SK-N-MC (cell line): ENCODE measurements at regions not wholly inside any gene's neighbourhood (a gene's known extent, or its start where the extent isn't known, plus 50 kb on each side); places are given as distances from the start of the nearest gene placed in this dataset.

Experiments
- EZH2 ChIP-seq: fragments of 200-600 bp; sonication (generic); IDR thresholded peaks from one replicate; pipeline ENCODE4 v1.6.1; 2017; ENCODE audit warnings: antibody characterized with exemption
- POLR2AphosphoS5 ChIP-seq: IDR thresholded peaks from 2 replicates; pipeline ENCODE4 v1.6.1; 2012; ENCODE audit warnings: mild to moderate bottlenecking, low read depth, low read length, borderline replicate concordance

- TF ChIP-seq POLR2AphosphoS5 (no peak), EZH2 (no peak)
Observed at GRCh38 chr7:36045830-36046341, 107.2 kb upstream of the EEPD1 start.
